EH (cell line): ENCODE measurements at regions not wholly inside any gene's neighbourhood (a gene's known extent, or its start where the extent isn't known, plus 50 kb on each side); places are given as distances from the start of the nearest gene placed in this dataset.

Experiments
- DNase-seq: peaks from one replicate; pipeline ENCODE4 v3.0.0-alpha.2; 2015; ENCODE audit warnings: low read depth

DNA sequence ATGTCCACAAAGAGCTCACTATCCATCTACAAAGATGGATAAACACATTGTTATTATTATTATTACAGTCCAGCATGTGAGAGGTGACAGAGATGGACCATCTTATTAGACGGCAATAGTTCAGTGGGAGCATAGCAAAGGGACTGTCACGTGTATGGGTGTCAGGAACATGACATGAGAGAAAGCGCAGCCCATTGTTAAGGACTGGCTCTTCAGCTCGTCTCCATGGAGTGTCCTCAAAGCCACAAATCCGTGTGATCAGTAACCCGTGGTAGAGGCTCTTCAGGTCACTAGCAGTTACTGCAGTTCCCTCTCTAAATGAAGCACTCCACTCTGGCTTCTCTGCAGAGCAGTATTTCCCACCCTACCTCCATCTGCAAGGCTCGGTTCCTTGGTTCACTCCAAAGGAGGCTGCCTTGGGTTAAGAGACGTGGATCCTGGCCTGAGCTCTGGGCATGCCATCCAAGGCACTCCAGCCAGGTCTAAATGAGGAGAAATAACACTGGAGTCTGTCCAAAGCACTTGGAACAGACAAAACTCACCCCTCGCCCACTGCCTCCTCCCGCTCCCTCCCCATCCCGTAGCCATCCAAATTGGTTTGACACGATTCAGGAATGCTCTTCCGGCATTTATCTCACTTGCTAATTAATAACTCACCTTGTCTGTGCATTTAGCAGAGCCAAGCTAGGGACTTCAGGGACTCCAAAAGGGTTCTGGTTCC is 122.3 kb upstream of the WWC1 start:
- DNase-seq, result no peak

DNA sequence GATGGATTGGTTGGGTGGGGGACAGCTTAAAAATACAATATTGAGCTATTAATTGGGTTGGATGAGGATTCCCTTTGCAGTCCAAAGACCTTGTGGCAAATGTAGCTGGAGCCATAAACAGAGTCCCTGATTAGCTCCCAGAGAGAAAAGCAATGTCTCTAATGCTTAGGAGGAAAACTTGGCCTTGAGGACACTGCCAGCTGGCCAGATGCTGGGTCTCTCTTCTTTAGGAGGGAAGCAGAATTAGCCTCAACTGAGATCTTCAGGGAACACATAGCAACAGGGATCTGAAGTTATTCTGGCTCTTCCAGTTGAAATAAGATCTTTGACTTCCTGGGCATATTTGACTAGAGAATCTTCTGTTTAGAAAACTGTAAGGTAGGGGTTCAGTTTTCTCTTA is 121.7 kb upstream of the WWC1 start:
- DNase-seq, result no peak

DNA sequence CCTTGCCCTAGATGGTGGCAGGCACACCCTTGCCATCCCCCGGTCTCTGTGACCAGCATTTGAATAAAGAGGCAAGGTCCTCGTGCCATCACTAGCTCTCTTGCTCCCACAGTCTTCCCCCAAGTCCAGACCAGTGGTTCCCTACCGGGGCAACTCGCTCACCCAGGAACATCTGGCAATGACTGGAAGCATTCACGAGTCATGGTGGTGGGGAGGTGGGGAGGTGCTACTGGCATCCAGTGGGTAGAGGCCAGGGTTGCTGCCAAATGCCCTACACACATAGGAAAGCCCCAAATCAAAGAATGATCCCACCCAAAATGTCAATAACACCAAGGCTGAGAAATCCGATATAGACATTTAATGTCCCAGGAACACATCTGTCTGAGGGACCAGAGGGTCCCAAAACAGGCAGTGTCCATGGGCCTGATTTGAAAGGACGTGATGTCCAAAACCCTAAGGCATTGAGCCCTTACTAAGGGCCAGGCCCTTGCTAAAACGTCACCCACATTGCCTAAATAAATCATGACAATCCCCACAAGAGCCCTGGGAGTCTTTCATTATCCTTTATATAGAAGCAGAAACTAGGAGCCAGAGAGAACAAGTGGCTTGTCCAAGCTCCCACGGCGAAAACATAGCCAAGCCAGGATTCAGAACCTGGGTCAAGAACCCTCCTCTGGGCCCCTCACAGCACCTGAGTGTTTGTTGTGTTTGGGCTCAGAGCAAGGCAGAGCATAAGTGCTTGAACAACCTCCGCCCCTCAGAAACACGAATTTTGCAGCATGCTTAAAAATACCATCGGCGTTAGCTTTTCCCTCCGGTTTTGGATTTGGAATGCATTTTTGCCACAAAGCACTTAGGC is 119.3 kb upstream of the WWC1 start:
- no peak for DNase-seq

DNA sequence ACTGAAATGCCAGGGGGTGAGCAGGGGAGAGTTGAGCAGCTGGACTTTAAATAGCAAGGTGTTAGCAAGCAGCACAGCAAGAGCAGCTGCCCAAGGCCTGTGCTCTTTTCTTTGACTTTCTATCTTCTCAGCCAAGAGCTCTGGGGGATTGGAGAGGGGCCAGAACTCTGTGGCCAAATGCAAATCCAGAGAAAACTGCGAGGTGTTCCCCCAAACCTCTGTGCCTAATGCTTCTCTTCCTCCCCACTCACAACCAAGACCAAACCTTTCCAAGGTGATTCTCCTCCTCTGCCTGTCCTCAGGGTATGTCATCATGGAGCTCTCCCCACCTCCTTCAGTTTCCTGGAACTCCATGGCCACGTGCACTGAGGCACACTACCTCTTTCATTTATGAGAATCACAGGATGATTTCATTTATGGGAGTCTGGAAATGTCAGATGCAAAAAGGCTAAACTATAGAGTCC is 118.7 kb upstream of the WWC1 start:
- peak; percentile 4 for DNase-seq

DNA sequence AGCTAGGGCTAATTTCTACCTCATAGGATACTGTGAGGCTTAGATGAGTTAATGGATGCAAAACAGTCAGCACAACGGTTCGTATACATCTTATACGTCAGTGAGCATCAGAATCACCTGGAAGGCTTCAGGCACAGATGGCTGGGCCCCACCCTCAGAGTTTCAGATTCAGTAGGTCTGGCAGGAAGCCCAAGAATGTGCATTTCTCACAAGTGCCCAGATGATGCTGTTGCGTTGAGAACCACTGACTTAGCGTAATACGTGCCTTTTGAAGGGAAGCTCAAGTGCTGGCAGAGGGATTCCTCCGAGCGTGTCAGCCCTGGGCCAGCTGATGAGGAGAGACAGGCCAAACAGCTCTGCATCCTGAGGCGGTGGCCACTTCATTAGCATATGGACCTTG is 117.1 kb upstream of the WWC1 start:
- no peak for DNase-seq

DNA sequence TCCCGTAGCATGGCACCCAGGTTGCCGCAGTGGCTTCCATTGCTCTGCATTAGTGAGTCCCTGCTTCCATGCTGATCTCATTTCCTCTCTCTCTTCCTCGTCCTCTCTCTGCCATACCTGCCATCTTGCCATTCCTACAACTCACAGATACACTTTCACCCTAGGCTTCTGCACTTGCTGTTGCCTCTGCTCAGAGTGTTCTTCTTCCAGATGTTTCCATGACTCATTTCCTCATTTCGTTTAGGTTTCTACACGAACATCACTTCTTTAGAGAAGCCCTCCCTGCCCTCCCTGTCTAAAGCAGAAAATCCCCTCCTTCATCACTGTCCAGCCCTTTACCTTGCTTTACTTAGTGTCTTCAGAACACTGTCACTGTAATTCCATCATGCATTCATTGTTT is 115.2 kb upstream of the WWC1 start:
- DNase-seq, result no peak

DNA sequence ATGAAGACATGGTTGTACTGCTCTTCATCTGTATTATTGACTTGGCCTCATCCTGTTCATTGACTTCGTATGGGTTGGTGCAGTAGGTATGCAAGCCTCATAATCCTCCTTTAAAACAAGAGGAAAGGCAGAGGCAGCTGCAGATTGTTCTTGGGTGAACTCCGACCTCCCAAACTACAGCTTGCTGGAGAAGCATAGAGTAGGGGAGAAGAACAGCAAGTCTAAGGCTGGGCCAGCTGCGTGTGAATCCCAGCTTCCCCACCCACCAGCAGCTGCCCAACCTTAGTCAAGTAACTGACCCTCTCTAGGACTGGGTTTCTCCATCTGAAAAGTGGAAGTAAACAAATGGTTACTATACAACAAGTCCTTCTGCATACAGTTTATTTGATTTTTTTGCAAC is 114.5 kb upstream of the WWC1 start:
- no peak for DNase-seq

DNA sequence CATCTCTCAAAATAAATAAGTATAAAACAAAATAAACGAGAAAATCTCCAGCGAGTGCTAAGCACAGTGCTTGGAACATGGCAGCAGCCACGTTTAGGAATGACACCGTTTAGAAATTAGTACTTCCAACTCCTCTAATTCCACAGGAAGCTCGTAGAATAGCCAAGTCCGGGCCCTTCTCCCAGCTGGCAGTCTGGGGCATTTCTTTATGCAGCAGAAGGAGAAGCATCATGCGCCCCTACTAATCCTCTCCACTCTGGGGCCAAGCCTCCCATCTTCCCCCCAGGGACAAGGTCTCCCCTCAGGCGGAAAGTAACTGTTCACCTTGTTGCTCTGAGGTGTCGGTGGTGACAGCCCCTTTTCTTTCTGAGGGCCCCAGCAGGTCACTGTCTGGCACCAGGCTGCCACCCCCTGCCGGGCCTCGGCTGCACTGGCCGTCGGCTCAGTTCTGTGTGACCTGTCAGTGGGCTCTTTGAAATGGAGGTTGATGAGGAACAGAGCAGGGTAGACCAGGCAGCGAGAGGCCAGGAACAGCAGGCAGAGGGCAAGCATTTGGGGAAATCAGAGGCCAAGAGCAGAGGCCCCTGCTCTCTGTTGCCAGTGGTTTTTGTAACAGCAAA is 113.5 kb upstream of the WWC1 start:
- no peak for DNase-seq

DNA sequence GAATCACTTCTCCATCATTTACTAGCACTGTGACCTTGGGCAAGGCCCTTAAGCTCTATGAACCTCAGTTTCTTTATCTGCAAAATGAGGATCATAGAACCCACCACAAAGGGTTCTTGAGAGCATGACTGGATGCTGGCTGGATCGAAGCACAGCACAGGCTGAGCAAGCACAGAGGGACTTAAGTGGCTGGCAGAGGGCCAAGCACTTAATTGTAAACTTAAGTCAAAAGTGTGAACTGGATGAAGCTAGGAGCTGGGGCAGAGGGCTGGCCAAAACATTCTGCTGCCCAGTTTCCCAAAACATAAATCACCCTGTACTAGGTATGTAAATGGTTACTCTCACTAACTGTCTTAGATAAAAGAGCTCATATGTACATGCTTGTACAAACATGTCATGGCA is 112.3 kb upstream of the WWC1 start:
- DNase-seq, result peak; percentile 1

DNA sequence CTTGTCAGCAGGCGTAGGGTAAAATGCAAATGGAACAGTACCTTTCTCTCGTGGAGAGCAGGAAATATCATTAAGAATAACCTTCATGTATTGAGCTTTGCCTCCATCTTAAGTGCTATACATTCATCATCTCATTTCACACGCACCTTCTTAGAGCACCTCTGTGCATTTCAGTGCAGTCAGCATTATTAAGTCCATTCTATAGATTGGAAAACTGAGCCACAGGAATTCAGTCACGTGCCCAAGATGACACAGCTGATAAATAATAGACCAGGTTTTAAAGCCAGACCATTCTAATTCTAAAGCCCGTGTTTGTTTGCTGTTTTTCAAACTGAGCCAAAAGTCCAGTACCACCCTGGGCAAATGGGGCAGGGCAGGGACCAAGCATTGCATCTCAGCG is 109.2 kb upstream of the WWC1 start:
- DNase-seq, result no peak

DNA sequence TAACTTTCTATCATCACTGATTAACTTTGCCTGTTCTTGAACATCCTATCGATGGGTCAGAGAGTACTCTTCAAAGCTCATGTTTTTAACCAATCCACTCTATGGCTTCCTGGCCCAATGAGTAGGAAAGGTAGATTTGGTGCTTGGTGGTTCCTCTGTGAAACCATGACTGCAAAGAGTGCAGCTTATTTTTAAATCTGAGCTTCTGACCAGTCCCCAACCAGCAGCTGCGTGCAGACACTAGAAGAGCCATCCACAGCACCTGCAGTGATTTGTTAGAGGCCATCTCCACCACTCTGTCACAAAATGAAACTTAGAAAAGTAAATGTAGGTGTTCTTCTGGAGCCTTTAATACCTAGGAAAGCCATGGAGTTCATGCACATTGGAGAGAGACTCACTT is 107.3 kb upstream of the WWC1 start:
- no peak for DNase-seq

DNA sequence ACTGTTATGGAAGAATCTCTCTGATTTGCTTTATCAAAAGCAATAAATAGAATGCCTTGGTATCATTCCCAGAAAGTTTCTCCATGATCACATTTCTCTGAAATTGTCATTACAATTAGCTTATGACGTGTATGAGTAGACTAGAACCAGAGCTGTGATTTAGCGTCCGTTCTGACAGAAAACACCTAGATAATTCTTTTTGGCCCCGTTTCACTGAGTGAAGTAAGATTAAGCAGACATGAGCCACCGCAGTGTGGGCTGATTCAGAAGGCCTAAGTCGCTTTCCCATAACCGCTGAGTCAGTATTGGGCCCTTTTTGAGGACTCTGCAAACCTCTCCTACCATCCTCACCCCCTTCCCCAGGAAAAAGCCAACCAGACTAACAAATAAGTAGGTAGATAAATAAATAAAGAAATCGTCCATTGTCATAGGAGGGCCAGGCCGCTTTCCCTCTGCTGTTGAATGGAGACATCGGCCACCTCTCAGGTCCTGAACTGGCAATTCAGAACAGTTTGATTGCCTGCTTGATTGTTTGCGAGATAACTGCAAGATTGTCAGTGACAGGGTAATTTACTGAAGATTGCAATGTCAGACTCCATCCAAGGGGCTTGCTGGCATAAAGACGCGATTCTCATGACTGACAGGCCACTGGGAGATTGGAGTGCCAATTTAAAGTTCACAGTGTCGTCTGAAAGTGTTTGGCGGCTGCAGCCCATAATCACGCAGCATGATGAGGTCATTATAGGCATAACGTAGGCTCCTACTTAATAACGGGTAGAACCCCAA is 105.0 kb upstream of the WWC1 start:
- no peak for DNase-seq

DNA sequence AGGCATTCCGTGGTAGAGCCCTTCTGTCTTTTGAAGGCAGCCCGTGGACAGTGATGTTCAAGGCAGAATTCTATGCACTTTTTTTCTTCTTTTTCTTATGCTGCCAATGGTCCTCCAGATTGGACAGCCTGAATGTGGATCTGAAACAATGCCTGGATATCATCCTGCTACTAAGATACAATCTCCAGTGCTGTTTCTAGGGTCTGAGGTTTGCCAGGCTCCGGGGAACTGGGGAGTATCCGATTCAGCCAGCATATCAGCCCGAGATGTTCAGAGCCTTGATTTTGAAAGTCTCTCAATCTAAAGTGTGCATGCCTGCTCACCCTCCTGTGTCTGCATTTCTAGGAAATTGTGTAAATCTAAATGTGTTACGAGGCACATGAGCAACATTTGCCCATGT is 103.8 kb upstream of the WWC1 start:
- no peak for DNase-seq

DNA sequence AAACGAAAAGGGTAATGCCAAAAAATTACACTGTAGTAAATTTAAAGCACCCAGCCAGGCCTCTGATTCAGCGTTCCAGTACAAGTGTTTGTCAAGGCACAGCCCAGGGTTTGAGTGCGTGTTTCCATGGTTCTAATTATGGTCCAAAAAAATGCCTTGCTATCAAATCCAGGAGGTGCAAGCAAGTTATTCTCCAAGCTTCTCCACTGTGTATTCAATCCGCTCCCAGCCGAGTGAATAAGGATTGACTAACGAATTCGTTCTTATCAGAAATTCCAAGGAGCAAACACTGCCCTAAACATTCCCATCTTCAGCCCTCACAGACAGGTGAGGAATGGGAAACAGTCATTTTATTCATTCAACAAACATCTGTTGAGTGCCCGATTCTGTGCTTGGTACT is 103.3 kb upstream of the WWC1 start:
- no peak for DNase-seq

DNA sequence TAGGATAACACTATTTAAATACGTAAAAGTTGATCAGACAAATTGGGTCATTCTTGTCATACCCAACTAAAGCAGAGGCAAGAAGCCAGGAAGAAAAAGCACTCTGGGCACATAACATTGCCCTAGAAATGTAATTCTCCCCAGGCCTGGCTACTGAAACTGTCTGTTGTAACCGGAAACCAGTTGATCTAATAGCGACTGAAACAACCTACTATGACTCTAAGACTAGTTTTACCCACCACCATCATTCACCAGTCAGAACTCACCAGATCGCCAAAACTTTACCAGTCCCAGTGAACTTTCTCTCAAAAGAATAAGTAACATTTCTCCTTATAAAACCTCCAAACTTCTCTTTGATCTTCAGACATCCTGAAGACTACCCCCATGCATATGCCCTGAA is 99.3 kb upstream of the WWC1 start:
- DNase-seq, result no peak

DNA sequence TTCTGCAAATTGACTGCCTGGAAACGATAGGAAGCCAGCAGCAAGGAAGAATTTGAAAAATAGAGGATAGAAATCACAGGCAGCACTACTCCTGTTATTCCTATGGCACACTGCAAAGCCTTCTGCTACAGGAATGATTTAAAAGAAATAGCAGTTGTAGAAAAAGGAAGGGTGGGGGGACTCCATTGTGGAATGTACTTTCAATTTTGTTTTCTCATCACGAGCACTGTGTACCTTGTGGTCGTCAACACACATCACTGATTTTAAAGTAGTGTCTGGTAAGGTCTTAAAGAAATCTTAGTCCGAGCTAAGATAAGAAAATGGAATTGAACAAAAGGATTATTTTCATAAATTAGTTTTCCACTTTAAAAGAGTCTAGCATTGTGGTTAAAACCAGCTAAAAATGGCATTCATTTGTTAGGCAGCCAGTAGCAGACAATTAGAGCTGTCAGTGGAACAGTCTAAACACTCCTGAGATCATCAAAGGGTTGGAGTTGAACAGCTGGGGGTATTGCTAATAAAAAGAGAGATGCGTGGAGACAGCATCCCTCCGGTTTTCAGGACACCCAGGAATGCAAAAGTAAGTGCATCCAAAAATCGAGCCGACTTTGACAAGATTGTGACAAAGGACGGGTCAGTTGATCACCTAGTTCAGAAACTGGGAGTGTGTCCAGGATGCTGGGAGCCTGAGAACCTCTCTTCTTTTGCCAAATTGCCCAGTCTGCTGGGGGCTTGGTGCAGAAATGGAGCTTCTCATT is 97.8 kb upstream of the WWC1 start:
- no peak for DNase-seq

DNA sequence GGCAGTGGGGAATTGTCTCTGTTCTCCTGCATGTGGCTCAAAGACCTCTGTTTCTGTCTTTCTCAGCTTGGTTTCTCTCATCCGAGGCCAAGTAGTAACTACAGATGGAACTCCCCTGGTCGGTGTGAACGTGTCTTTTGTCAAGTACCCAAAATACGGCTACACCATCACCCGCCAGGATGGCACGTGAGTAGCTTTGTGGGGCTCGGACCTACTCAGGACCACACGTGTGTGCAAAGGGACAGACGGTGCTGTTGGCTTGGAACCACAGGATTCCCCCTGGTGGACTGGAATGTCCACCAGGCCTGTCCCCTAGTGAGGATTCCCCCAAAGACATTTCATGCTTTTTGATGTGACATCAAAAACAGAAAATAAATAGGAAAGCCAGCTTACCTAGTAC is 96.3 kb upstream of the WWC1 start:
- DNase-seq, result no peak

DNA sequence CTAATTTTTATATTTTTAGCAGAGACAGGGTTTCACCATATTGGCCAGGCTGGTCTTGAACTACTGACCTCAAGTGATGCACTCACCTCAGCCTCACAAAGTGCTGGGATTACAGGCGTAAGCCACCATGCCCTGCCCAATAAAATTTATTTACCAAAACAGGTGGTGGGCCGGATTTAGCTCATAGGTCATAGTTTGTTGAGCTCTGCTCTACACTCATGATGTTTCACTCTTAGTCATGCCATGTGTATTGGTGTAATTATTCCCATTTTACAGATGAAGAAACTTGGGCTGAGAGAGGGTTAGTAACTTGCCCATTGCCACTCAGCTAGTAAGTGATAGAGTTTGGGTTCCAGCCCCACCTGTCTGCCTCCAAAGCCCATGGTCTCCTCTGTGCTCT is 93.1 kb upstream of the WWC1 start:
- no peak for DNase-seq

DNA sequence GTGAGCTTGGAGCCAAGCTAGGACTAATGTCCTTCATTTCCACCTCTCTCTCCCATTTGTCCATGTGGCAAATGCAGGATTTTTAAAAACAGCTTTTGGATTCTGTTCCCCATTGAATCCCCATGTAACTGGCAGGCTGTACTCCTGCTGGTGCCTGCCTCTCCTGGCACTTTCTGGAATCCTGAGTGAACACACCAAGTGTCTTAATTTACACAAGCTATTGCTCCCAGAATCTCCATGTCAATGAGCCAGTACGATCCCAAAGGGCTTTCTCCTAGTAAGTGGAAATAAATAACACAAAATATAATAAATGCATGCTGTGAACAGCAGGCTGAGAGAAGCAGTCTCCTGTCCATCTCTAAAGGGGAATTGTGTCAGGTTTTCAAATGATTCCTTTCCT is 88.4 kb upstream of the WWC1 start:
- DNase-seq, result no peak

DNA sequence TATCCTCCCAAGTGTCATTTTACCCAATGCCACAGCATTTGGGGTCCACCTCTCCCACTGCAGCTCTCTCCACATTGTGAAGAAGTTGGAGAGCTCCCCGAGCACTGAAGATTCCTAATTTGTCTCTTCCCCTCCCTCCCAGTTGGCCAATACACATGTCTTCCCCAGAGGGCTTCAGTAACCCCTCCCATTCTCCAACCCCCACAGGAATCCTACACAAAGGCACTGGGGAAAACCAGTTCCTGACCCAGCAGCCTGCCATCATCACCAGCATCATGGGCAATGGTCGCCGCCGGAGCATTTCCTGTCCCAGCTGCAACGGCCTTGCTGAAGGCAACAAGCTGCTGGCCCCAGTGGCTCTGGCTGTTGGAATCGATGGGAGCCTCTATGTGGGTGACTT is 87.3 kb upstream of the WWC1 start:
- DNase-seq, result no peak

DNA sequence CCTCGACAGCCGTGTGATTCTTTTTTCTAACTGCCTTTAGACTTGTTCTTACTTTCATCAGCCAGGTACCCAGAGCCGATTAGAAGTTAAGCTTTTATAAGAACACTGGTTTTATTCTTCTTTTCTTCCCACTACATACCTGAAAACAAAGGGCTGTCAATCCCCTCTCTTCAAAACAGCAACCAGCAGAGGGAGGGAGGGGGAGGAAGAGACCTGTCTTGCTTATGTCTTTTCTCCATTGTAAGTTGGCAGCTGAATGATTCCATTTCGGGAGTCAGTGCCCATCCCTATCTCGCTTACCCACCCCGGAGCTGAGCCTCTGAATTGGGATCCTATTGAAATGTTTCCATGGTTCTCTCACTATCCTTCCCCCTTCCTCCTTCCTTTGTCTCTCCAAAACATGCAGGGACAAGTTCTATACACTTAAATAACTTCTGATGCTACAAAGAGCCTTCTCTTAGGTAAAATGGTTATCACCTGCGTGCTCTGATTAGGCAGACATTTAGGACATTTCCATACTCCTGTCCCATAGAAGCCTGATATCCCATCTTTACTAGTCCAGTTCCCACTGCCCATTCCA is 83.9 kb upstream of the WWC1 start:
- DNase-seq, result no peak
